Transverse colon (tissue), 4 donors: ENCODE measurements at regions not wholly inside any gene's neighbourhood (a gene's known extent, or its start where the extent isn't known, plus 50 kb on each side); places are given as distances from the start of the nearest gene placed in this dataset.

Experiments used
- DNase-seq: peaks from one replicate; pipeline ENCODE4 v3.0.0-alpha.2; 2019
- H3K27ac ChIP-seq, 4 donors: fragments of 200-600 bp; sonication (generic); 2 replicates each; pipeline ENCODE4 v1.5.1; 2016 to 2018; ENCODE audit warnings: inconsistent platforms in 4 of 4
- H3K27me3 ChIP-seq: fragments of 200-600 bp; sonication (generic); 2 replicates; pipeline ENCODE4 v1.5.1; 2017; ENCODE audit warnings: inconsistent platforms
- H3K36me3 ChIP-seq, 4 donors: fragments of 200-600 bp; sonication (generic); 2 replicates each; pipeline ENCODE4 v1.5.1; 2017 to 2019; ENCODE audit warnings: inconsistent platforms in 4 of 4
- H3K4me1 ChIP-seq, 4 donors: fragments of 200-600 bp; sonication (generic); 2 replicates each; pipeline ENCODE4 v1.5.1; 2017 to 2020; ENCODE audit warnings: inconsistent platforms in 4 of 4
- H3K4me3 ChIP-seq, 4 donors: fragments of 200-600 bp; sonication (generic); 1 replicate in 1 of 4; 2 replicates in 3 of 4; pipeline versions ENCODE4 v1.5.1 to v1.6.1; 2017 to 2019; ENCODE audit warnings: inconsistent platforms in 4 of 4
- H3K9me3 ChIP-seq, 2 donors: fragments of 200-600 bp; sonication (generic); 2 replicates each; pipeline ENCODE4 v1.5.1; 2017 to 2019; ENCODE audit warnings: inconsistent platforms in 2 of 2
- EP300 ChIP-seq: sonication (generic); formaldehyde crosslinking; IDR thresholded peaks from one replicate; pipeline ENCODE4 v1.6.1; 2017; ENCODE audit warnings: antibody characterized with exemption, low read depth
- POLR2A ChIP-seq: fragments of 450-650 bp; IDR thresholded peaks from one replicate; pipeline ENCODE4 v1.6.1; 2016; ENCODE audit warnings: antibody characterized with exemption, mild to moderate bottlenecking, moderate library complexity
- POLR2AphosphoS5 ChIP-seq, 3 donors: sonication (generic); formaldehyde crosslinking; IDR thresholded peaks; one replicate each; pipeline ENCODE4 v1.6.1; 2016; ENCODE audit warnings: antibody characterized with exemption in 3 of 3
- WGBS, 2 donors: methylation state at CpG; one replicate each; pipeline ENCODE4 v1.1.5; 2018; ENCODE audit warnings: low coverage in 1 of 2; 5-methylcytosine and 5-hydroxymethylcytosine counted together
- in situ Hi-C, 4 donors: fragments of 200-750 bp; cut with MboI; loops; one replicate each; pipeline versions ENCODE4 v1.15.0 to v1.15.1; 2017; ENCODE audit warnings: low sequenced_read_pairs in 3 of 4, low pct_ligation_motif_present in 1 of 4, low pct_unique_long_range_greater_than_20kb in 1 of 4
- intact Hi-C: fragments of 100-400 bp; cut with DNase I; formaldehyde crosslinking; loops from one replicate; pipeline ENCODE4 v1.15.1; 2023; ENCODE audit warnings: low total_unique reads
- TF ChIP-seq, protein P1 (sequence below), 5 experiments: fragments of 200-600 bp in 3 of 5; fragments of 450-650 bp in 2 of 5; sonication (generic) in 3 of 5; IDR thresholded peaks; 1 replicate in 2 of 5; 2 replicates in 3 of 5; pipeline ENCODE4 v1.5.1; 2016 to 2017; ENCODE audit warnings: antibody characterized with exemption in 5 of 5, inconsistent platforms in 3 of 5, mild to moderate bottlenecking in 2 of 5, moderate library complexity in 1 of 5

DNA sequence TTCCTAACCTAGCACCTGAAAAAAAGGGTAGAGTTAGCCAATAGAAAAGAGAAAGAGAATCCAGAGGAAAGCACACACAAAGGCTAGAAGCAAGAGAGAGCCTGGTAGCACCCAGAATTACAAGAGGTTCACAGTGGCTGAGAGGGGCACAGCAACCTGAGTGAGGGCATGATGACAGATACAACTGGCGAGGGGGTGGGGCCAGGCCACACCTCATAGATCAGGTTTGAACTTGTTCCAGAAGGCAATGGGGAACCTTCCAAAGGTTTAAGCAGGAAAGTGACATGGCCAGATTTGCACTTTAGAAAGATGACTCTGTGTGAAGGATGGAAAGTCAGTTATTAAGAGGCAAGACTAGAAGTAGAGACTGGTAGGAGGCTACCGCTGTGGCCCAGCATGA lies 148.0 kb downstream of the TTC32 start:
- DNase-seq = no peak
- H3K4me1 ChIP-seq = no peaks in the 10 kb centered on the region
- H3K27me3 ChIP-seq = no peaks in the 10 kb centered on the region
- no peaks in the 10 kb centered on the region for H3K36me3 ChIP-seq
- no peak overlapping the region for H3K27ac ChIP-seq
- in situ Hi-C loops = no loop called here
- no peak overlapping the region for H3K4me3 ChIP-seq
- intact Hi-C loops = no loop called here
- no peaks in the 10 kb centered on the region for H3K9me3 ChIP-seq
- TF ChIP-seq POLR2AphosphoS5 (IDR thresholded peaks at IDR 0.05) (no peak), EP300 (no peak), POLR2A (no peak)
- TF ChIP-seq, protein P1, sequence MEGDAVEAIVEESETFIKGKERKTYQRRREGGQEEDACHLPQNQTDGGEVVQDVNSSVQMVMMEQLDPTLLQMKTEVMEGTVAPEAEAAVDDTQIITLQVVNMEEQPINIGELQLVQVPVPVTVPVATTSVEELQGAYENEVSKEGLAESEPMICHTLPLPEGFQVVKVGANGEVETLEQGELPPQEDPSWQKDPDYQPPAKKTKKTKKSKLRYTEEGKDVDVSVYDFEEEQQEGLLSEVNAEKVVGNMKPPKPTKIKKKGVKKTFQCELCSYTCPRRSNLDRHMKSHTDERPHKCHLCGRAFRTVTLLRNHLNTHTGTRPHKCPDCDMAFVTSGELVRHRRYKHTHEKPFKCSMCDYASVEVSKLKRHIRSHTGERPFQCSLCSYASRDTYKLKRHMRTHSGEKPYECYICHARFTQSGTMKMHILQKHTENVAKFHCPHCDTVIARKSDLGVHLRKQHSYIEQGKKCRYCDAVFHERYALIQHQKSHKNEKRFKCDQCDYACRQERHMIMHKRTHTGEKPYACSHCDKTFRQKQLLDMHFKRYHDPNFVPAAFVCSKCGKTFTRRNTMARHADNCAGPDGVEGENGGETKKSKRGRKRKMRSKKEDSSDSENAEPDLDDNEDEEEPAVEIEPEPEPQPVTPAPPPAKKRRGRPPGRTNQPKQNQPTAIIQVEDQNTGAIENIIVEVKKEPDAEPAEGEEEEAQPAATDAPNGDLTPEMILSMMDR (IDR thresholded peaks at IDR 0.05) = no peak
- WGBS, 2 donors = 86 to 91% methylated on average over 1 to 2 of the region's 2 CpGs

DNA sequence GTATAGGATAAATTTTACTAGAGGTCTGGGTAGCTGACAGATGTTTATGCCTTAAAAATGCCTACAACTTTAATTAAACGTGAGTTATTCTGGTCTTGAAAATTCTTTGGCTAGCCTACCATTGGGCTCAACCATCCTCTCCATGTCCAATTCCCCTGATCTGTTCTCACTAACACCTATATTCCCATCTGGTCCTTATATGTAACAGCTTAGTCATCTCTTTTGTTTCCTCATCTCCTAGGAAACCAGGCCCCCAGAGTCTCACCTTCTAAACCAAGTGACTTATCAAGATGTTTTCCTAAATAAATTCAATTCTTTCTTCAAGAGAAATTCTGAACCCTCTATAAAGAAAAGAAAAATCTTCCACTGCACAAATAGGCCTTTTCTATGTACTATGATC lies 148.5 kb downstream of the TTC32 start:
- Histone ChIP-seq H3K4me1 (no peaks in the 10 kb centered on the region), H3K27ac (no peak overlapping the region), H3K36me3 (no peaks in the 10 kb centered on the region), H3K27me3 (no peaks in the 10 kb centered on the region), H3K9me3 (no peaks in the 10 kb centered on the region), H3K4me3 (no peak overlapping the region)
- intact Hi-C loops (no loop called here), in situ Hi-C loops (no loop called here)
- WGBS, 2 donors = 79 to 100% methylated on average over 1 of the region's 1 CpG
- TF ChIP-seq POLR2A = no peak
- no peak for TF ChIP-seq EP300
- TF ChIP-seq, protein P1 (IDR thresholded peaks at IDR 0.05) = no peak
- TF ChIP-seq POLR2AphosphoS5 (IDR thresholded peaks at IDR 0.05) = no peak
- DNase-seq = no peak

- no peaks in the 10 kb centered on the region for H3K4me1 ChIP-seq
- H3K27me3 ChIP-seq = no peaks in the 10 kb centered on the region
- in situ Hi-C loops (no loop called here), intact Hi-C loops (no loop called here)
- whole genome bisulfite sequencing, 2 donors = 79% methylated on average over 3 of the region's 3 CpGs; no CpG with 5 or more reads in 1 of the 2 donors
- H3K27ac ChIP-seq = no peak overlapping the region
- H3K9me3 ChIP-seq = no peaks in the 10 kb centered on the region
- DNase-seq = no peak
- H3K36me3 ChIP-seq = no peaks in the 10 kb centered on the region
- H3K4me3 ChIP-seq = no peak overlapping the region
- TF ChIP-seq EP300 = no peak
- no peak for TF ChIP-seq POLR2AphosphoS5 (IDR thresholded peaks at IDR 0.05)
- TF ChIP-seq POLR2A = no peak
- TF ChIP-seq, protein P1 (IDR thresholded peaks at IDR 0.05) = no peak
Observed at GRCh38 chr2:19752500-19752899, 149.3 kb downstream of the TTC32 start.

DNA sequence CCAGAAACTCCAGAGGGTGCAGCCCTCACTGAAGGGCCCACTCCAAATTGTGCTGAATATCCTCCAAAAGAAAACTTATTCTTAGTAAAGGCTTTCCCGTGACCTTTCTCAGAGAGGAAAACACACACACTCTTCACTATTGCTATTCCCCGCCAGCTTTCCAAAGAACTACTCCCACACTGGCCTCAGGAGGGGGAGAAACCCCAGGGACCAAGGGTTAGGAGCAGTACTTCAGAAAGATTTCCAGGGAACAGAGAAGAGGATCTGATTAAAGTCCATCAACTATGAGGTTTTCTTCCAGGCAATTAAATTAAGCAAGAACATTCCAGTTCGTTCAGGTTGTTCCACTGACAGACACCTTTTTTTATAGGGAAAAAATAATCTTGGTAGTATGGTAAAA lies 150.2 kb downstream of the TTC32 start:
- intact Hi-C loops = no loop called here
- DNase-seq = no peak

More for the DNA sequence above, 150.2 kb downstream of the TTC32 start:
- Histone ChIP-seq H3K27me3 (no peaks in the 10 kb centered on the region), H3K4me3 (no peak overlapping the region), H3K27ac (no peak overlapping the region), H3K4me1 (no peaks in the 10 kb centered on the region), H3K9me3 (no peaks in the 10 kb centered on the region), H3K36me3 (no peaks in the 10 kb centered on the region)
- TF ChIP-seq, protein P1 (IDR thresholded peaks at IDR 0.05) = no peak
- TF ChIP-seq EP300 (no peak), POLR2A (no peak)
- WGBS, 2 donors = 66 to 76% methylated on average over 3 of the region's 3 CpGs
- in situ Hi-C loops = no loop called here
